ENCODE measurements at regions not wholly inside any gene's neighbourhood (a gene's known extent, or its start where the extent isn't known, plus 50 kb on each side); places are given as distances from the start of the nearest gene placed in this dataset.

- Histone ChIP-seq H3F3A (ENCODE audit: insufficient read depth, low read length) (no peaks in the 10 kb centered on the region), H3K9me2 (ENCODE audit: low read depth, low read length) (no peaks in the 10 kb centered on the region), H3K4me1 (ENCODE audit: insufficient read depth, low read length, severe bottlenecking) (no peaks in the 10 kb centered on the region), H3K79me2 (ENCODE audit: insufficient read depth, low read length) (no peaks in the 10 kb centered on the region), H3K9ac (ENCODE audit: low read length) (no peak overlapping the region), H4K20me1 (ENCODE audit: insufficient read depth, low read length) (no peaks in the 10 kb centered on the region), H2AFZ (ENCODE audit: low read length) (no peak overlapping the region), H3K27ac (ENCODE audit: low read depth, low read length, poor library complexity, severe bottlenecking) (no peak overlapping the region), H3K4me3 (ENCODE audit: low read depth, low read length, poor library complexity, severe bottlenecking) (no peak overlapping the region), H3K9me3 (ENCODE audit: low read length) (no peaks in the 10 kb centered on the region), H3K36me3 (ENCODE audit: insufficient read depth, low read length) (no peaks in the 10 kb centered on the region), H3K27me3 (ENCODE audit: insufficient read depth, low read length) (no peaks in the 10 kb centered on the region; the same call in 1 of the 2 replicates), H3K4me2 (ENCODE audit: low read length) (no peak overlapping the region)
- TF ChIP-seq CTCF (IDR thresholded peaks at IDR 0.05; ENCODE audit: low read length), result no peak
- no peak for TF ChIP-seq EZH2 (IDR thresholded peaks at IDR 0.05; ENCODE audit: borderline replicate concordance, low read length)
These were observed 239.5 kb upstream of the SFSWAP start for GRCh38 chr12:131471271-131471905.

GRCh38 chr12:131471946-131472732 lies 238.8 kb upstream of the SFSWAP start:
- H3K27me3 ChIP-seq (ENCODE audit: insufficient read depth, low read length), result no peaks in the 10 kb centered on the region
- H4K20me1 ChIP-seq (ENCODE audit: insufficient read depth, low read length), result no peaks in the 10 kb centered on the region
- no peaks in the 10 kb centered on the region for H3K9me3 ChIP-seq (ENCODE audit: low read length)
- no peaks in the 10 kb centered on the region for H3F3A ChIP-seq (ENCODE audit: insufficient read depth, low read length)
- H3K27ac ChIP-seq (ENCODE audit: low read depth, low read length, poor library complexity, severe bottlenecking), result no peak overlapping the region
- H3K4me3 ChIP-seq (ENCODE audit: low read depth, low read length, poor library complexity, severe bottlenecking), result no peak overlapping the region
- H3K4me2 ChIP-seq (ENCODE audit: low read length), result no peak overlapping the region
- H3K36me3 ChIP-seq (ENCODE audit: insufficient read depth, low read length), result no peaks in the 10 kb centered on the region
- no peaks in the 10 kb centered on the region for H3K9me2 ChIP-seq (ENCODE audit: low read depth, low read length)
- no peaks in the 10 kb centered on the region for H3K79me2 ChIP-seq (ENCODE audit: insufficient read depth, low read length)
- H3K9ac ChIP-seq (ENCODE audit: low read length), result no peak overlapping the region
- no peak overlapping the region for H2AFZ ChIP-seq (ENCODE audit: low read length)
- TF ChIP-seq EZH2 (IDR thresholded peaks at IDR 0.05; ENCODE audit: borderline replicate concordance, low read length), result no peak
- TF ChIP-seq CTCF (IDR thresholded peaks at IDR 0.05; ENCODE audit: low read length), result no peak
- H3K4me1 ChIP-seq (ENCODE audit: insufficient read depth, low read length, severe bottlenecking), result no peaks in the 10 kb centered on the region

GRCh38 chr12:131473261-131473660 lies 237.6 kb upstream of the SFSWAP start:
- Histone ChIP-seq H3K4me1 (ENCODE audit: insufficient read depth, low read length, severe bottlenecking) (no peaks in the 10 kb centered on the region), H3K79me2 (ENCODE audit: insufficient read depth, low read length) (no peaks in the 10 kb centered on the region), H3K4me2 (ENCODE audit: low read length) (no peak overlapping the region), H3K4me3 (ENCODE audit: low read depth, low read length, poor library complexity, severe bottlenecking) (no peak overlapping the region), H3K27ac (ENCODE audit: low read depth, low read length, poor library complexity, severe bottlenecking) (no peak overlapping the region), H3K27me3 (ENCODE audit: insufficient read depth, low read length) (no peaks in the 10 kb centered on the region), H3K9me3 (ENCODE audit: low read length) (no peaks in the 10 kb centered on the region), H4K20me1 (ENCODE audit: insufficient read depth, low read length) (no peaks in the 10 kb centered on the region), H3K36me3 (ENCODE audit: insufficient read depth, low read length) (no peaks in the 10 kb centered on the region), H2AFZ (ENCODE audit: low read length) (no peak overlapping the region), H3K9ac (ENCODE audit: low read length) (no peak overlapping the region), H3F3A (ENCODE audit: insufficient read depth, low read length) (no peaks in the 10 kb centered on the region), H3K9me2 (ENCODE audit: low read depth, low read length) (no peaks in the 10 kb centered on the region)
- TF ChIP-seq EZH2 (IDR thresholded peaks at IDR 0.05; ENCODE audit: borderline replicate concordance, low read length), result no peak
- no peak for TF ChIP-seq CTCF (IDR thresholded peaks at IDR 0.05; ENCODE audit: low read length)

All from OCI-LY1 (cell line).